A549 (cell line): ENCODE measurements at regions not wholly inside any gene's neighbourhood (a gene's known extent, or its start where the extent isn't known, plus 50 kb on each side); places are given as distances from the start of the nearest gene placed in this dataset.

ENCODE experiments used
- ATAC-seq, 2 experiments: fragments of 200-7000 bp in 1 of 2; fragments of >200 bp in 1 of 2; cut with Nextera tagmentation in 1 of 2; cut with Tn5 transposase in 1 of 2; 3 replicates each; pipeline versions ENCODE4 v1.8.0 to v1.9.1; 2018 to 2020; ENCODE audit warnings: mild to moderate bottlenecking in 1 of 2, moderate library complexity in 1 of 2
- CTCF ChIA-PET: fragments of 300-600 bp; sonication (Branson Sonifier 250); formaldehyde crosslinking; extraction: SDS; loops from one replicate; lab custom pipeline; 2021; ENCODE audit warnings: antibody characterized with exemption, inconsistent platforms; lab: Yijun Ruan, JAX
- POLR2A ChIA-PET: fragments of 350-600 bp; formaldehyde crosslinking; extraction: SDS; loops from one replicate; lab custom pipeline; 2021; ENCODE audit warnings: antibody characterized with exemption, inconsistent platforms; lab: Yijun Ruan, JAX
- DNase-seq, 2 experiments: peaks; one replicate each; pipeline versions ENCODE4 v3.0.0 to v3.0.0-alpha.2; 2011 to 2016; ENCODE audit warnings: low read depth in 1 of 2, low spot score in 1 of 2
- FAIRE-seq: peaks from 2 replicates; lab custom pipeline; 2011; peaks lifted over from hg19 to GRCh38; lab: Jason Lieb, UNC
- H3K27ac ChIP-seq, 2 experiments: fragments of >200 bp; sonication (Bioruptor Twin); formaldehyde crosslinking; 3 replicates each; pipeline ENCODE4 v1.5.1; 2016 to 2017
- H3K4me1 ChIP-seq: fragments of >200 bp; sonication (Bioruptor Twin); formaldehyde crosslinking; 3 replicates; pipeline ENCODE4 v1.6.1; 2016
- H3K4me2 ChIP-seq: fragments of >200 bp; sonication (Bioruptor Twin); formaldehyde crosslinking; 3 replicates; pipeline ENCODE4 v1.6.1; 2016
- H3K4me3 ChIP-seq: fragments of >200 bp; sonication (Bioruptor Twin); formaldehyde crosslinking; 3 replicates; pipeline ENCODE4 v1.5.1; 2016
- H3K9me3 ChIP-seq: fragments of >200 bp; sonication (Bioruptor Twin); formaldehyde crosslinking; 3 replicates; pipeline ENCODE4 v1.6.1; 2016
- CBX8 ChIP-seq: fragments of 200-600 bp; sonication (generic); IDR thresholded peaks from 2 replicates; pipeline ENCODE4 v1.6.1; 2016
- CEBPB ChIP-seq, 2 experiments: fragments of >200 bp in 1 of 2; sonication (Bioruptor Twin) in 1 of 2; formaldehyde crosslinking in 1 of 2; IDR thresholded peaks; 2 replicates each; pipeline ENCODE4 v1.6.1; 2012 to 2016
- CHD2 ChIP-seq: fragments of 150-350 bp; IDR thresholded peaks from 2 replicates; pipeline ENCODE4 v1.6.1; 2014; ENCODE audit warnings: low read length; ENCODE audit not compliant: partially characterized antibody
- EHF ChIP-seq: fragments of 250-450 bp; sonication (Bioruptor Pico); IDR thresholded peaks from 2 replicates; pipeline ENCODE4 v1.5.0; 2020; ENCODE audit warnings: mild to moderate bottlenecking
- EHMT2 ChIP-seq: fragments of 200-600 bp; sonication (generic); IDR thresholded peaks from 2 replicates; pipeline ENCODE4 v1.6.1; 2016; ENCODE audit warnings: antibody characterized with exemption, low read depth, mild to moderate bottlenecking, moderate library complexity
- ELK1 ChIP-seq: fragments of 150-350 bp; IDR thresholded peaks from 2 replicates; pipeline ENCODE4 v1.6.1; 2014; ENCODE audit warnings: low read depth, mild to moderate bottlenecking, low read length
- ESRRA ChIP-seq: fragments of 150-350 bp; IDR thresholded peaks from 2 replicates; pipeline ENCODE4 v1.6.1; 2014; ENCODE audit warnings: mild to moderate bottlenecking, low read length, borderline replicate concordance
- FOSL2 ChIP-seq, 2 experiments: fragments of 450-650 bp in 1 of 2; fragments of >200 bp in 1 of 2; sonication (Bioruptor Twin) in 1 of 2; formaldehyde crosslinking; IDR thresholded peaks; 2 replicates each; pipeline versions ENCODE4 v1.5.0 to v1.6.1; 2016 to 2020; ENCODE audit warnings: mild to moderate bottlenecking in 1 of 2, moderate library complexity in 1 of 2
- FOXS1 ChIP-seq: fragments of 250-450 bp; sonication (Bioruptor Pico); IDR thresholded peaks from 2 replicates; pipeline ENCODE4 v1.5.0; 2020; ENCODE audit warnings: mild to moderate bottlenecking, moderate library complexity
- HDAC2 ChIP-seq: fragments of 200-600 bp; sonication (generic); IDR thresholded peaks from 2 replicates; pipeline ENCODE4 v1.6.1; 2016
- HEYL ChIP-seq: fragments of 250-450 bp; sonication (Bioruptor Pico); IDR thresholded peaks from 2 replicates; pipeline ENCODE4 v1.8.0; 2021; ENCODE audit warnings: mild to moderate bottlenecking, moderate library complexity
- HOXB5 ChIP-seq: fragments of 250-450 bp; sonication (Bioruptor Pico); IDR thresholded peaks from 2 replicates; pipeline ENCODE4 v1.5.0; 2020; ENCODE audit warnings: mild to moderate bottlenecking, moderate library complexity
- JUN ChIP-seq, 2 experiments: fragments of >200 bp; sonication (Bioruptor Twin); formaldehyde crosslinking; IDR thresholded peaks; 2 replicates in 1 of 2; 3 replicates in 1 of 2; pipeline ENCODE4 v1.6.1; 2016 to 2017
- MAFK ChIP-seq: fragments of 450-650 bp; IDR thresholded peaks from 2 replicates; pipeline ENCODE4 v1.6.1; 2014; ENCODE audit not compliant: partially characterized antibody
- MAX ChIP-seq: IDR thresholded peaks from 2 replicates; pipeline ENCODE4 v1.6.1; 2012
- NPAS2 ChIP-seq: fragments of 250-450 bp; sonication (Bioruptor Pico); IDR thresholded peaks from 2 replicates; pipeline ENCODE4 v1.8.0; 2022; ENCODE audit warnings: mild to moderate bottlenecking, moderate library complexity, borderline replicate concordance
- PBX3 ChIP-seq: IDR thresholded peaks from 2 replicates; pipeline ENCODE4 v1.6.1; 2012
- RCOR1 ChIP-seq: fragments of 150-350 bp; IDR thresholded peaks from 2 replicates; pipeline ENCODE4 v1.6.1; 2014; ENCODE audit warnings: antibody characterized with exemption, low read length, low read depth
- SMC3 ChIP-seq: fragments of >200 bp; sonication (Bioruptor Twin); formaldehyde crosslinking; IDR thresholded peaks from 3 replicates; pipeline ENCODE4 v1.6.1; 2018; ENCODE audit warnings: inconsistent platforms
- ZC3H11A ChIP-seq: fragments of 450-650 bp; IDR thresholded peaks from 2 replicates; pipeline ENCODE4 v1.6.1; 2014; ENCODE audit warnings: antibody characterized with exemption, mild to moderate bottlenecking
- WGBS: methylation state at CpG from one replicate; pipeline ENCODE4 v1.1.6; 2017; ENCODE audit errors: missing lambda C conversion rate; 5-methylcytosine and 5-hydroxymethylcytosine counted together
- TF ChIP-seq, protein P1 (sequence below): fragments of 450-650 bp; IDR thresholded peaks from 2 replicates; pipeline ENCODE4 v1.6.1; 2014; ENCODE audit warnings: antibody characterized with exemption
- TF ChIP-seq, protein P2 (sequence below): fragments of >200 bp; sonication (Bioruptor Twin); formaldehyde crosslinking; IDR thresholded peaks from 3 replicates; pipeline ENCODE4 v1.6.1; 2016

DNA sequence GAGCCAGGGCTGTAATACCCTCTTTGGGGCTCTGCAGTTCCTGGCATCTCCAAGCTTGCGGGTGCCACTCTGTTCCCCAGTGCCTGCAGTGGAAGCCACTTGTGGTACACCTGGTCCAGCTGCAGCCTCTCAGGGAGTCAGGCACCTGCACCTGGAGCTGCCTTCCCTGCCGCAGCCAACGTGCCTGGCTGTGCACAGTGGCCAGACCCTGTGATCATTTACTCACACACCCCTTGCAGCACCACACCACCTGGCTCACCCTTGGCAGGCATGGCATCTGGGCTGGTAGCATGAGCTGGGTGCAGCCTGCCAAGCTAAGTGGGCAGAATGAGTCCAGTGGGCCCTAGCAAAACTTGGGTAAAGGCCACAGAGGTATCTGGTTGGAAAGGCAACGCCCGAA, 51.1 kb upstream of the NTPCR start:
- WGBS: 91% methylated on average over 3 of the region's 5 CpGs
- no peak overlapping the region for H3K27ac ChIP-seq
- FAIRE-seq (no peak), DNase-seq (no peak), ATAC-seq (no peak)
- ChIA-PET CTCF (interaction anchor here (0.7 to 1.1 kb wide), 3 partner anchors 15 to 20 kb away, joined by 3 to 4 read pairs (median 4); no protein-coding TSS in a partner anchor), POLR2A (no interaction called here)
- peaks cover 2% of the 10 kb centered on the region; the same call in 1 of the 3 replicates for H3K4me1 ChIP-seq
- no peak overlapping the region for H3K4me2 ChIP-seq
- H3K9me3 ChIP-seq: no peaks in the 10 kb centered on the region
- no peak overlapping the region for H3K4me3 ChIP-seq
- TF ChIP-seq, protein P1, sequence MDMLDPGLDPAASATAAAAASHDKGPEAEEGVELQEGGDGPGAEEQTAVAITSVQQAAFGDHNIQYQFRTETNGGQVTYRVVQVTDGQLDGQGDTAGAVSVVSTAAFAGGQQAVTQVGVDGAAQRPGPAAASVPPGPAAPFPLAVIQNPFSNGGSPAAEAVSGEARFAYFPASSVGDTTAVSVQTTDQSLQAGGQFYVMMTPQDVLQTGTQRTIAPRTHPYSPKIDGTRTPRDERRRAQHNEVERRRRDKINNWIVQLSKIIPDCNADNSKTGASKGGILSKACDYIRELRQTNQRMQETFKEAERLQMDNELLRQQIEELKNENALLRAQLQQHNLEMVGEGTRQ: no peak
- TF ChIP-seq, protein P2, sequence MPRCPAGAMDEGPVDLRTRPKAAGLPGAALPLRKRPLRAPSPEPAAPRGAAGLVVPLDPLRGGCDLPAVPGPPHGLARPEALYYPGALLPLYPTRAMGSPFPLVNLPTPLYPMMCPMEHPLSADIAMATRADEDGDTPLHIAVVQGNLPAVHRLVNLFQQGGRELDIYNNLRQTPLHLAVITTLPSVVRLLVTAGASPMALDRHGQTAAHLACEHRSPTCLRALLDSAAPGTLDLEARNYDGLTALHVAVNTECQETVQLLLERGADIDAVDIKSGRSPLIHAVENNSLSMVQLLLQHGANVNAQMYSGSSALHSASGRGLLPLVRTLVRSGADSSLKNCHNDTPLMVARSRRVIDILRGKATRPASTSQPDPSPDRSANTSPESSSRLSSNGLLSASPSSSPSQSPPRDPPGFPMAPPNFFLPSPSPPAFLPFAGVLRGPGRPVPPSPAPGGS: no peak
- TF ChIP-seq MAFK: no peak
- TF ChIP-seq HDAC2: no peak
- TF ChIP-seq HEYL (CRISPR knock-in tag): no peak

- ChIA-PET POLR2A (no interaction called here), CTCF (no interaction called here)
Observed at GRCh38 chr1:232899839-232900238, 50.6 kb upstream of the NTPCR start.

More at GRCh38 chr1:232899839-232900238, 50.6 kb upstream of the NTPCR start:
- H3K27ac ChIP-seq: no peak overlapping the region
- H3K9me3 ChIP-seq: no peaks in the 10 kb centered on the region
- no peak for FAIRE-seq
- TF ChIP-seq MAX (no peak), EHMT2 (no peak), PBX3 (no peak), ELK1 (no peak), EHF (no peak), HOXB5 (CRISPR knock-in tag) (no peak), MAFK (no peak), ZC3H11A (no peak), FOSL2 (IDR thresholded peaks at IDR 0.05) (no peak), FOSL2 (CRISPR knock-in tag; IDR thresholded peaks at IDR 0.05) (no peak), NPAS2 (CRISPR knock-in tag) (no peak), FOXS1 (CRISPR knock-in tag) (no peak), ESRRA (no peak), JUN (IDR thresholded peaks at IDR 0.05) (no peak), RCOR1 (no peak), CEBPB (IDR thresholded peaks at IDR 0.05) (no peak), CHD2 (no peak), CBX8 (no peak), SMC3 (no peak)
- TF ChIP-seq, protein P1: no peak
- peak; percentile 7 to 15 for DNase-seq
- H3K4me1 ChIP-seq: peaks cover 8% of the 10 kb centered on the region; the same call in 2 of the 3 replicates
- ATAC-seq: no peak
- H3K4me3 ChIP-seq: no peak overlapping the region
- no peak overlapping the region for H3K4me2 ChIP-seq
